NCI-H510A (cell line): ENCODE measurements at regions not wholly inside any gene's neighbourhood (a gene's known extent, or its start where the extent isn't known, plus 50 kb on each side); places are given as distances from the start of the nearest gene placed in this dataset.
"Not testable (repeated sequence)": the region's sequence is repeated elsewhere in the genome, so short reads cannot be mapped to it uniquely, and the experiment has no call there.

Source experiments
- DNase-seq: peaks from one replicate; lab custom pipeline; 2025; lab: John Stamatoyannopoulos, UW

DNA sequence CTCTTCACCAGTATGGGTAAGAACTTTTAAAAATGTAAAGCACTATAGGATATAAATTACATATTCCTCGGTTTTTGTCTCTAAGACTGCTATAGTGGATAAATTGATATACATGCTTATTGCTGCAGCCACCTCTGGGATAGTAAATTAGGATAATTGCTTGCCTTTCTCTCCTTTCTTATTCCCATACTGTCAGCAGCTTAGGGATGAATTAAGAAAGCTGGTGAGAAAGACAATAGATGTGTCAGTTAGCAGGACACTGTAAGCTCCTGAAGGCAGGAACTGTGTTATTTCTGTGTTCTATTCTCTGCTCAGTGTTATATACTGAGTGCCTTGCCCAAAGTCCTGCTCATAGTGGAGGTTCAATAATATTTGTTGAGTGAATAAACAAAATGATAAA, 828.6 kb upstream of the ACVR2A start:
- DNase-seq = no peak

DNA sequence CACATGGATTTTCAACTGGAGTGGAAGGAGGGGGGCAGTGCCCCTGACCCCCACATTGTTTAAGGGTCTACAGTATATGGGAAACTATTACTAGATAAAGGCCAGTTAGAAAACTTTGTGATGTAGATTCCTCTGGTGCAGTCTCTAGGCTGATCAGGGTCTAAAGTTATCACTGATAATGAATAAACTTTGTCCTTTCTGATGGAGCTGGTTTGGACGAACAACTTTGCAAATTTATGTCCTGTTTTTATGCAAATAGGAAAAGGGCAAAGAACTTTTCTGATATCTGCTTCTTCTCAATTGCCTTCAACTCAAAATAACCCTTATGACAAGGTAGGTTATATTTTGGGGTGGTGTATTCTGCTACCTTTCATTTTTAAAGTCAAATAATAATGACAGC, 829.2 kb upstream of the ACVR2A start:
- DNase-seq = no peak

DNA sequence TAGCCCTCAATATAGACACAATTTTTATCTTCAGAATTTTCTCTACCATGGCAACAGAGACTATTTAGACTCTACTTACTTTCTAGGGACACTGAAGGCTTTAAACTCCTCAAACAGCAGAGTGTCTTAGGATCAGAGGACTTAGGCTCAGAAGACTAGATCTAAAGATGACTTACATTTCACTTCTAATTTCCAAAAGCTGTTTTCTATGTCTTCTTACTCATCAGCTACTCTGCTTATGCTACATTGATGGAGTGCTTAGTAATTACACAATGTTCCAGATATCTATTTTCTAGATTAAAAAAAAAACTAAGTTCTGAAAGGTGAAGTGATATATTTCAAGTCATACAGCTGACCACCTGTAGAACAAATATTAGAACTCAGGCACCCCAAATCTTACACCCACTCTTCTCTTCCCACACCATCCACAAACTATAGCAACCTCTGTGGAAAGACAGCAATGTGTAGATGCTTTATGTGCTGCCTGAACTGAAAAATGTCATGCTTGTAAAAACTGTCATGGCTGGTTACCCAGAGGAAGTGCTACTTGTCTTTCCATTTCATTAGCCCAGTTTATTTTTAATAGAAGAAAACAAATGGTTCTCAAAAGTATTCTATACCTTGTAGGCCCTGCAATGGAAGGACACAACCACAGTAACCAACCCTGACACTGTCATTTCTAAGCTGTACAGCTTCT, 831.0 kb upstream of the ACVR2A start:
- DNase-seq = no peak

DNA sequence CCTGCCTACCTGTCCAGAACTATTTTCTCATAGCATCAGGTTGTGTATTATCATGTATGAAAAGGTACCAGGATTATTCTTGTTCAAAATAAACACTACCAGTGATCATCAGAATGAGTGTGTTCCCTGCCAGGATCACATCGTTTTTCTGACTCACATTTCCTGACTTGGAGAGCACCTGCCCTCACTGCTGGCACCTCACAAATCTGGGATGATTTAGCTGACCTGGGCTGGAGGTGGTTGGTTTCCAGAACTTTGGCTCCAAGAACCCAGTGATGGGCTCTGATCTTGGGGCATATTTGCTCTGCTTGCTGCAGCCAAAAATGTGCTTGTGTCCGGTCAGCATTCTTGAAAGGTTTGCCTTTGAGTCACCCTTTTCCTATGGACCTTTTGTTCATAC, 836.3 kb upstream of the ACVR2A start:
- DNase-seq = no peak

DNA sequence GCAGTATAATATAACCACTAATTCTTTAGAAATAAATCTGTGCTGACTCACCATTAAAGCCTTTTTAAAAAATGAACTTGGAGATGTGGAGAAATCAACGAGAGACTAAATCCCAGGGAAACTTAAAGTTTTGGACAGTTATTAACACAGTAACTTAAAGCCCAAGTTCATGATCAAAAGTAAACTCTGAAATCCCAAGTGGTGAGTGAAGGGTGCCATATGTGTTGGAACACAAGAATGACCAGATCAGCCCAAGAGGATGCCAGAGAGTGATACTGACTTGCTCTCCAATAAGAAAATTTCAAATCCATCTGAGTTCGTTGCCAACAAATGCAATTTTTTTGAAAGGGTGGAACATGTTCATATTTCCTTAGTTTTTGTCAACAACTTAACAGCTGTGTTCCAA, 838.1 kb upstream of the ACVR2A start:
- no peak for DNase-seq

DNA sequence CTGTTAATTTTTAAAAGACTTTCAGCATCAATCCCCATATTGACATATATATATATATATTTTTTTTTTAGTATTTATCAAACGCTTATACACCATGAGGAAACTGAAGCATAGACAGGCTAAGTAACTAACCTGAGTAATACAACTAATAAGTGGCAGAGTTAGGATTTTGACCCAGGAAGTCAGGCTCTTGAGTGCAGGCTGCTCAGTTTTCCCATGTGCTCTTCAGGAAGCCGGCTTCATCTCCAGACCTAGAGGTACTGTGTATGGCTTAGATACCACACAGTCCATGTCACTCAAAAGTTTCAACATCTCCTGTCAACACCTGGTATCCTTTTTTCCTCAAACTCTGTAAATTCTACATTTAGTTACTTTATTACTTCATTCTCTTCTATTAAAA, 841.7 kb upstream of the ACVR2A start:
- no peak for DNase-seq

DNA sequence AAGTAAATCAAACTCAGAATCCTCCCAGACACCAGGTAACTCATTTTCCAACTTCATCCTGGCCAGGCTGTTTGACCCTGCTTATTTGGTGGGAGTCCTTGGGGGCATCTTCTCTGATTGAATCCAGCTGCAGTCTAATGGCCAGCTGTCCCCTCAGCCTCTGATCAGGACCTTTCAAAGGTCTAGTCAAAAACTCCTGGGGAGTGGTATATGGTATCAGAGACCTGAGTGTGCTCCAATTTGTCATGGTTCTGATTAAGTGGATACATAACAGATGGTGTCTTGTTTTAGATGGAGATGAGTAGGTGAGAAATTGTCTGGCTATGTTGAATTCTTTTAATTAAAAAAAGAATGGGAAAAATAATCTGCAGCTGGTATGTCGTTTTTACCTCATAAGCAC, 842.6 kb upstream of the ACVR2A start:
- DNase-seq = no peak

DNA sequence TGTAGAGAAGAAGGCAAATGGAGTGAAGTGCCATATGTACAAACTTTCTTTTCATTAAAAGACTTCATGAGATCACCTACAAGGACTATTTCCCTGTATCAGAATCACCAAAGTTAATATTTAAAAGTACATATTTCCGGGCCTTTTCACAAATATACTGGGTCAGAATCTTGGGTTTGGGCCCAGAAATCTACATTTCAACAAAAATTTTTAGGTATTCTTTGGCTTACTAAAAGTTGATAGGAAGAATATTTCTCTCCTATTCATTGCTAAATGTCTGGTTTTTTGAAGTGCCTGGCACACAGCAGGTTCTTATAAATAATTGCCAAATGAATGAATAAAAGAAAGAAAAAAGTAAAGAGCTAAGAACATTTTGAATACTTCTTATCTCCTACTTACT, 843.8 kb upstream of the ACVR2A start:
- no peak for DNase-seq

DNA sequence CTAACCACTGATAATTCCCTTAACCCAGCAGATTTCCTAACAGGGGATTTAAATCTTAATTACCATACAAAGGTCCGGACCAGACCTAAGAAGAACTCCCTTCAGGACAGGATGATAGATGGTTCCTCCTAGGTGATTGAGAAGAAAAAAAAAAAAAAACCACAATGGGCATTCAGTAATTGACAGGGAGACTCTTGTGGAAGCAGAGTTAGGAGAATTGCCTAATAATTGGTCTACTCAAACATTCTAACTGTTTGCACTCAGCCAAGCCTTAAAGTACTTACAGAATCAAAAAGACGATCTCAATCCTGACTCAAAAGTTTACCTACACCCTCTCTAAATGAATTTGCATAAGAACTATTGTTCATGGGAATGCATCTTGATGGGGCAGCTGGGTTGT, 844.7 kb upstream of the ACVR2A start:
- DNase-seq = not testable (repeated sequence)

DNA sequence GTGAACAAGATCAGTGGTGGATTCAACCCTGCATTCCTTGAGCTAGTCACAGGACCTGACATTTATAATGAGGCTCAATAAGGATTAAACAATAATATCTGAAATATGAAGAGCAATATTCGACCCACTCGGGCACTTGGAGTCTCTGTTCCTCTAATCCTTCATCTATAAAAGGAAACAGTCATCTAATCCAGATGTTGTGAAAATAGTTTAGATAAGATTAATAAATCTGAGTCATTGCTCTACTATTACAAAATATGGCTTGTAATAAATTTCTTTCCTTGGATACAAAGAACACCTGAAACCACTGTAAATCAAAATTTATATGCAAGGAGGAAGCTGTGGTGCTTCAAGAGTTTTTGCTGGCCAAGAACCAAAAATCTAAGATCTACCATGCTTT, 846.9 kb upstream of the ACVR2A start:
- DNase-seq = no peak

DNA sequence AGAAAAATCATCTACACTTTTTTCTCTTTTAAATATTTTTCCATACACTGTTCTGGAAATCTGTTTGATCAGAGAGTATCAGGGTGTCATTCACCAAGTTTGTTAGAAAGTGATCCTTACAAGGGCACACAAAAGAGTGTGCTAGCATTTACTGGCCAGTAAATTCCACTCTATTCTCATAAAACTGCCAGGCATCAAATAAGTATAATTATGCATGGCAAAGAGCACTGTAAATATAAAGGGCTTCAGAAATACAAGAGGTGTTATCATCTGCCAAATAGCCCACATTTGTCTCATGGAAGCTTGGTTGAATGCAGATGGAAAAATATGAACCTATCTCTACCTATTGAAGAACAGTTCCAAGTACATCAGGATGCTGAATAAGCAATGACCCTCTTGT, 847.3 kb upstream of the ACVR2A start:
- no peak for DNase-seq

DNA sequence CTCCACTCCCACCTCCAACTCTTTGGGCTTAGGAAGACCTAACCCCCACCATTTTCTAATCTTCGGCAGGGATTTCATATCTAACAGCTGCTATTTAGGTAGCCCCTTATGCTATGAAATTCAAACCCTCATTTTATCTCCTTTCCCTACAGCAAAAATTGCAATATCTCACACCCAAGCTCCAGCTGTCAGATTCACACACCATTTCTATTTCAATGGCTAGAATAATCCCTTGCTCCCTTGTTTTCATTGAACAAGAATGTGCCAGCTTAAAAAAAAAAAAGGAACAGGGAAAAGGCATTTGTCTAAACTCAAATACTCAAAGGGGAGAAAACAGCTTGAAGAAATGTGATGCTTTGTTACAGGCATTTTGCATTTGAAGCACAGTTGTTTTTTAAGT, 850.6 kb upstream of the ACVR2A start:
- no peak for DNase-seq

DNA sequence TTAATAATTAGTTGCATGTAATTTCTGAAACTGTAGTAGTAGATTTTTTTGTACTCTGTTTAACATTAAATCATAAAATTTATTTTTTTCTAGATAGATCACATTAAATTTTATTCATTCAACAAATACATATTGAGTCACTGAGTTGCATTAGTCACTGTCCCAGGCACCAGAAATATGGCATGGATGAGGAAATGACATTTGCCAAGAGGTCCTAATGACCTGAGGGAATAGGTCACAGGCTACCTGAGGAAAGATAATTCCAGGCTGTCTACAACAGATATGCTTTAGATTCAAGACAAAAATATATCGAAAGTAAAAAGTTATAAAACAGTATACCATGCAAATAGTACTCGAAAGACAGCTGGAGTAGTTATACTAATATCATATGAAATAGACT, 852.4 kb upstream of the ACVR2A start:
- DNase-seq = no peak

DNA sequence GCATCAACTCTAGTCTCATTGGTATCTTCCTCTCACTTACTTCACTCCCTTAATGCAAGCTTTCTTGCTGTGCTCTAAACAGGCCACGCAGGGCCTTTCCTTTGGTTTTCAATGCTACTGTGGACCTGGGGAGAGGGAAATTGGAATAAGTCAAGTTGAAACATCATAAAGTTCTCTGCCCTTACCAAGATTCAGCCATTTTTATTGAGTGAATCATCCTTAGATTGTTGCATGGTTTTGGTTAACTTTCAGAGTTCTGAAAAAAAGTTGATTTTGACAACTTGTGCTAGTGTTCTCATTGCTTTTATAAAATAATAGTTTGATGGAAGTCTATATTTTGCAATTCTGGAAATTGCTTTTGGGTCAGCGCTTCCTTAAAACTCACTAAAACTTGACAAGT, 852.8 kb upstream of the ACVR2A start:
- no peak for DNase-seq

DNA sequence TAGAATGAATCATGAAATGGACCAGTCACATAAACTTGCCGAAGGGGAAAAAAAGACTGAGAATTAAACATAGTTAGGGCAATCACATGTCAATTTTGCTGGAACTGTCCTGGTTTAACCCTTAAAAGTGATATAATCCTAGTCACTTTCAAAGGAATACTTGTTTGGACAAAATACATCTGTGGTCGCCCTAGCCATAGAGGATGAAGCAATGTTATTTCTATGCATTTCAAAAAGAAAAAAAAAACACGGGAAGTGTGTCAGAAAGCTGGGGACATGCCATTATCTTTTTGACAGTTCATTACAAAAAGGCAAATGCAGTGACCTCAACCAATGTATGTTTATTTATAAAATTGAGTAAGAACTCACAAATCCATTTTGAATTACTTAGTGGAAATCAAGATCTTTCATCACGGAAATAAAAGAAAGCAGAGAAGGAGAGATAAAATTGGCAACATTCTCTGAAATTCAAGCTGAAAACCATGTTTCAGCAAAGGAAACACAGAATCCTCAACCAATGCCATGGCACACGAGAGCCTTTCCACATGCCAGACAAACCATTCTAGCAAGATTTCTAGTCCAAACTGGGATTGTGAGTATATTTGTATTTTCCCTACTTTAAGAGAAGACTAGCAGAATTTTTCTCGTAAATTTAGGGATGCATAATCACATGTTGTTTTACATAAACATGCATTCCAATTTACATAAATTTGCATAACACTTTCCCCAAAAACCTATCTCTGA, 854.3 kb upstream of the ACVR2A start:
- DNase-seq = no peak

DNA sequence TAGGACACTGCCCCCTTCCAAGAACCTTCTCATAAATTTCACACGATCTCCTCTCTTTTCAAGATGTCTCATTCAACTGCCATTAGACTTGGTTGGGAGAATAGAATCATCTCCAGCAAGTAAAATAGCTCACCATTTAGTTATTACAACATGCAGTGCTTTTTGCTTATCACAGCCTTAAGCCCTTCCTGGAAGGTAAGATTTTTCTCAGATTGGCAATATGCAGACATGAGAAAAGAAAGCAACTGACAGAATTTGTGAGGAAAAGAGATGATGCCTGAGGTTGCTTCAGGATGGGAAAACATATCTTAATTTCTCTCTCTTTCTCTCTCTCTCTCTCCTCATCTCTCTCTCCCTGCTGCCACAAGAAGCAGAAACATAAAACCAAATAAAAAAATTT, 855.1 kb upstream of the ACVR2A start:
- DNase-seq = no peak

DNA sequence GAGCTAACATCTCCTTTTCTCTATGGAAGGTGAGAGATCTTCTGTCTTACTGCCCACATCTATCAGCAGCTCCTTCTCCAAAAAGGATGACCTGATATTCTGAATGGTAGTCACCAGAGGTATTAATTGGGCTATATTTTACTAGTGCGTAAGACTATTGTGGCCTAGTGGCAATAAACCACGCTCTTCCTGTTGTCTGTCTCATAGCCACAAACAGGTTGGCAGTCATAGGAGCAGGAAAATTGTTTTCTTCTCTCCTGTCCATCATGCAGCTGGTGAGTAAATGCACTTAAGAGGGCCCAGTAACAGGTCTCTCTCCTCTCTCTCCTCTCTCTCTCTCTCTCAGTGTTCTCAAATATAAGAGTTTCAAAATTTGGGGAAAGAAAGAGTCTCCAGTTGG, 856.8 kb upstream of the ACVR2A start:
- no peak for DNase-seq

DNA sequence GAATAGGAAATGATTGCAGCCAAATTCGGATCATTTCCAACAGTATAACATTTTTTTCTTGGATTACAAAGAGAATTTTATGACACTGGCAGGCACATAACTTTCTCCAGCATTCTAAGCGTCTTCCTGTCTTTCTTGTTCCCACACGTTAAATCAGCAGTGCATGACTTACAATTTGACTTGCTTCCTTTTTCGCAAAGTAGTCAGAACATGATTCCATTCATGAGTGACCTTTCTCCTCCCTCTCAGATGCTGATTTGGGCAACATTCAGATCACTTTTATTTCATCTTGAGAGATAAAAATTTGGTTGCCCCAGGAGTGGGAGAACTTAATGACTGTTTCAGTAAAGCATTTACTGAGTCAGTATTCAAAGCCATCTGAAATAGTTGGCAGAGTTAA, 858.7 kb upstream of the ACVR2A start:
- DNase-seq = no peak

DNA sequence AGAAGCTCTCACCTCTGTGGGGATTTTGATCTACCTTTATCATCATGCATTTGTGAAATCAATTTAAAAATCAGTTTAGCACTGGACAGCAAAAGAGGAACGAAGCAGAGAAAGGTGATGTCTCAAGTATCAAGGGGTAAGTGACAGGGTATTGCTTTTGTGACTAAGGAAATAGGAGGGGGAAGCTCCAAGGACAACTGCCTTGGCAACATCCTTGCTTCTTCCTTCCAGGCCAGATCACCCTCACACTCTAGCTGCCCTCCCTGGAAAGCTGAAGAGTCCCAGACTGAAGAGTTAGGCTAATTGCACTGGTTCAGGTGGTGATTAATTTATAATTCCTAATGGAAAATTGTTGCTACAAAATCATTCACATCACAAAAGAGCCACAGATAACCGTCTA, 859.1 kb upstream of the ACVR2A start:
- no peak for DNase-seq

DNA sequence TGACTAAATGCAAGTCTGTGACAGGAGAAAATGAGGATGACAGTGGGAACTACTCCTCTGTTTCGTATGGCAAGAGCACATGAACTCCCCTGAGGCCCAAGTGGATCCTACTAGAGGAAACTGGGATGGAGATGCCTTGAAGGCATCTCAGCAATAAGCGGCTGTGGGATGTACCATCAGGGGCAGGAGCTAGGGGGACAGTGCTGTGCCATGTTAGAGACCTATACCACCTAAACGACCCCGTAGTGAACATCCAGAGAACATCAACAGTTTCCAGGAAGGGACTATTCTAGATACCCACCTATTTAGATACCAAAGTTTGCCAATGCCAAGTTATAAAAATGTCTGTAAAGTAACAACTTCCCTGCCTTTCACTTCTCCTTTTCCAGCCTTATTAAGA, 860.8 kb upstream of the ACVR2A start:
- no peak for DNase-seq

DNA sequence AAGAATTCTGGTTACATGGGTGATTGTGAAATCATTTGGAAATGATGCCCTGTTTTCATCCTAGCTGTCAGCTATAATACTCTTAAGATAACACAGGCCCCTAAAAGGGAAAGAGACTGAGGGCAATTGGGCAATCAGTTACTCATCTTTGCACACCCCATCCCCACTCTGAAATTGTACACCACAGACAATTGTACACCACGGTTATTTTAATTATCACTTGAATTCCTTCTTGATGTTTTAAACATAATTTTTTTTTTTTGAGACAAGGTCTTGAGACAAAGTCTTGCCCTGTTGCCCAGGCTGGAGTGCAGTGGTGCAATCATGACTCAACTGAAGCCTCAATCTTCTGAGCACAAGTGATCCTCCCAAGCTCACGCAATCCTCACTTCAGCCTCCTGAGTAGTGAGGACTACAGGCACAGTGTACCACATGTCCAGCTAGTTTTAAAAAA, 862.4 kb upstream of the ACVR2A start:
- no peak for DNase-seq

DNA sequence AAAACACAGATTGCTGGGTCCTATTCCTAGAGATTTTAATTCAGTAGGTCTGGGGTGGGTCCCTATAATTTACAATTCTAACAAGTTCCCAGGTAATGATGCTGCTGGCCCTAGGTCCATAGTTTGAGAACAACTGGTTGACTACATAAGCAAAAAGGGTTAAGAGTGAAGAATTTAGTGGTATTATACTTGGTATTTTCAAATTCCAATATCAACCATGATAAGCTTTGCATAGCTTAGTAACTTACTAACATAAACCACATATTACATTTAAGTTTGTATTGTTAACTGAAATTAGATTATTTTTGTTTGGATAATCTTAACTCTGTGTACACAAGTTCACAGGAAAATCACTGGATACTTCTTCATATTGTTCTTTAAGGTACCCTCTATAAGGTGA, 862.9 kb upstream of the ACVR2A start:
- DNase-seq = no peak

DNA sequence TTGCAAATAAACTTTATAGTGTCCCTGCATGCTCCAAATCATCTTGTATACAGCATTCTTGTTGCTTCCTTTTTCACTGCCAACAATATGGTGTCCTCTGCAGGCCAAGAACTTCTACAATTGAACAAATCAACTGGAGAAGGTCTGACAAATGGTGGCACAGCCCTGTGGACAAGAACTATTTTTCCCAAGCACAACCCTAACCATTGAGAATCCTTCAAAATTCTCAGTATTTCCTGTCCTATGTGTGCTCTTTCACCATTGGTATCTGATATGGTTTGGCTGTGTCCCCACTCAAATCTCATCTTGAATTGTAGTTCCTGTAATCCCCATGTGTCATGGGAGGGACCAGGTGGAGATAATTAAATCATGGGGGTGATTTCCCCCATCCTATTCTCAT, 865.1 kb upstream of the ACVR2A start:
- no peak for DNase-seq
